BE2C (cell line): ENCODE measurements at regions not wholly inside any gene's neighbourhood (a gene's known extent, or its start where the extent isn't known, plus 50 kb on each side); places are given as distances from the start of the nearest gene placed in this dataset.
"Not testable (repeated sequence)": the region's sequence is repeated elsewhere in the genome, so short reads cannot be mapped to it uniquely, and the experiment has no call there.

Source experiments
- DNase-seq: peaks from one replicate; pipeline ENCODE4 v3.0.0-alpha.2; 2020
- H3K27me3 ChIP-seq: fragments of 250-450 bp; sonication (Bioruptor Pico); 2 replicates; pipeline ENCODE4 v1.5.1; 2020; ENCODE audit warnings: mild to moderate bottlenecking
- H3K36me3 ChIP-seq: fragments of 250-450 bp; sonication (Bioruptor Pico); 2 replicates; pipeline ENCODE4 v1.5.1; 2020; ENCODE audit warnings: mild to moderate bottlenecking
- H3K4me1 ChIP-seq: fragments of 250-450 bp; sonication (Bioruptor Pico); 2 replicates; pipeline ENCODE4 v1.5.1; 2020
- H3K4me3 ChIP-seq: 2 replicates; pipeline ENCODE4 v1.5.1; 2011; ENCODE audit warnings: low read depth, low read length
- H3K9me3 ChIP-seq: fragments of 250-450 bp; sonication (Bioruptor Pico); 2 replicates; pipeline ENCODE4 v1.5.1; 2020
- CTCF ChIP-seq: IDR thresholded peaks from 2 replicates; pipeline ENCODE4 v1.5.1; 2012; ENCODE audit warnings: mild to moderate bottlenecking, low read depth, low read length

- Histone ChIP-seq H3K9me3 (no peaks in the 10 kb centered on the region), H3K36me3 (no peaks in the 10 kb centered on the region), H3K4me3 (no peak overlapping the region), H3K4me1 (no peaks in the 10 kb centered on the region), H3K27me3 (no peaks in the 10 kb centered on the region)
- TF ChIP-seq CTCF = no peak
- DNase-seq = no peak
These were observed 226.3 kb downstream of the MREG start for GRCh38 chr2:215787025-215787424.

GRCh38 chr2:215784371-215784783, 229.0 kb downstream of the MREG start:
- no peak for TF ChIP-seq CTCF
- Histone ChIP-seq H3K4me1 (no peaks in the 10 kb centered on the region), H3K4me3 (no peak overlapping the region), H3K36me3 (no peaks in the 10 kb centered on the region), H3K27me3 (no peaks in the 10 kb centered on the region), H3K9me3 (no peaks in the 10 kb centered on the region)
- DNase-seq = no peak

- H3K4me3 ChIP-seq, H3K27me3 ChIP-seq, H3K4me1 ChIP-seq, H3K9me3 ChIP-seq, DNase-seq, H3K36me3 ChIP-seq: not testable (repeated sequence)
These were observed 229.7 kb downstream of the MREG start for GRCh38 chr2:215783640-215784039.

- no peak for TF ChIP-seq CTCF
- Histone ChIP-seq H3K4me1 (no peaks in the 10 kb centered on the region), H3K9me3 (no peaks in the 10 kb centered on the region), H3K36me3 (no peaks in the 10 kb centered on the region), H3K4me3 (no peak overlapping the region), H3K27me3 (no peaks in the 10 kb centered on the region)
- no peak for DNase-seq
These were observed 230.4 kb downstream of the MREG start for GRCh38 chr2:215782965-215783364.

GRCh38 chr2:215782295-215782694, 231.1 kb downstream of the MREG start:
- Histone ChIP-seq H3K4me3 (no peak overlapping the region), H3K36me3 (no peaks in the 10 kb centered on the region), H3K27me3 (no peaks in the 10 kb centered on the region), H3K9me3 (no peaks in the 10 kb centered on the region), H3K4me1 (no peaks in the 10 kb centered on the region)
- no peak for DNase-seq
- no peak for TF ChIP-seq CTCF

- no peak for TF ChIP-seq CTCF
- DNase-seq = no peak
These were observed 232.3 kb downstream of the MREG start for GRCh38 chr2:215780907-215781685.

GRCh38 chr2:215780313-215780712, 233.0 kb downstream of the MREG start:
- Histone ChIP-seq H3K36me3 (no peaks in the 10 kb centered on the region), H3K4me1 (no peaks in the 10 kb centered on the region), H3K9me3 (no peaks in the 10 kb centered on the region), H3K27me3 (no peaks in the 10 kb centered on the region), H3K4me3 (no peak overlapping the region)
- no peak for TF ChIP-seq CTCF
- no peak for DNase-seq

More at GRCh38 chr2:215780907-215781685, 232.3 kb downstream of the MREG start:
- H3K4me3 ChIP-seq = no peak overlapping the region
- no peaks in the 10 kb centered on the region for H3K4me1 ChIP-seq
- H3K36me3 ChIP-seq = no peaks in the 10 kb centered on the region
- H3K9me3 ChIP-seq = no peaks in the 10 kb centered on the region
- no peaks in the 10 kb centered on the region for H3K27me3 ChIP-seq
